PC-3 (cell line): ENCODE measurements at regions not wholly inside any gene's neighbourhood (a gene's known extent, or its start where the extent isn't known, plus 50 kb on each side); places are given as distances from the start of the nearest gene placed in this dataset.

Experiments used
- EZH2 ChIP-seq: fragments of 300-600 bp; sonication (generic); IDR thresholded peaks from one replicate; pipeline ENCODE4 v1.6.1; 2017; ENCODE audit warnings: antibody characterized with exemption, mild to moderate bottlenecking, low read length; ENCODE audit not compliant: unreplicated experiment
- TF ChIP-seq, protein P1 (sequence below): fragments of 300-600 bp; sonication (generic); conservative IDR thresholded peaks from 2 replicates; pipeline ENCODE4 v1.5.1; 2017; ENCODE audit warnings: antibody characterized with exemption, low read depth, mild to moderate bottlenecking, low read length

DNA sequence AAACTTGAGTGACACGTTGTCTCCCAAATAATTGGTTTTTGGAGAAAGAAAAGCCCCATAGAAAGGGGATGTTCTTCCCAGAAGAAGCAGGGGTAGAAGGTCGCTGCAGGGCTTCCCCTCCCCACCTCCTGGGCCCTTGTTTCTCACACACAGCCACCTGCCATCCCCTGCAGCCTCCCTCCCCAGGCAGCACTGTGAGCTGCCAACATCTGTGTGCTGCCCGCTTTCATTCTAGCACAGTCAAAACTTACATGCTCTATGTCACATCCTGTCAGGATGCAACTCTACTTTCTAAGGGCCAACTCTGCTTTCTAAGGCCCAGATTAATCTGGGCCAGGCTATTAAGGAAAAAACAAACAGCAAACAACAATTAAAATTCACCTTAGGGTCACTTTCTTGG, 309.4 kb upstream of the ZC3H12C start:
- TF ChIP-seq, protein P1, sequence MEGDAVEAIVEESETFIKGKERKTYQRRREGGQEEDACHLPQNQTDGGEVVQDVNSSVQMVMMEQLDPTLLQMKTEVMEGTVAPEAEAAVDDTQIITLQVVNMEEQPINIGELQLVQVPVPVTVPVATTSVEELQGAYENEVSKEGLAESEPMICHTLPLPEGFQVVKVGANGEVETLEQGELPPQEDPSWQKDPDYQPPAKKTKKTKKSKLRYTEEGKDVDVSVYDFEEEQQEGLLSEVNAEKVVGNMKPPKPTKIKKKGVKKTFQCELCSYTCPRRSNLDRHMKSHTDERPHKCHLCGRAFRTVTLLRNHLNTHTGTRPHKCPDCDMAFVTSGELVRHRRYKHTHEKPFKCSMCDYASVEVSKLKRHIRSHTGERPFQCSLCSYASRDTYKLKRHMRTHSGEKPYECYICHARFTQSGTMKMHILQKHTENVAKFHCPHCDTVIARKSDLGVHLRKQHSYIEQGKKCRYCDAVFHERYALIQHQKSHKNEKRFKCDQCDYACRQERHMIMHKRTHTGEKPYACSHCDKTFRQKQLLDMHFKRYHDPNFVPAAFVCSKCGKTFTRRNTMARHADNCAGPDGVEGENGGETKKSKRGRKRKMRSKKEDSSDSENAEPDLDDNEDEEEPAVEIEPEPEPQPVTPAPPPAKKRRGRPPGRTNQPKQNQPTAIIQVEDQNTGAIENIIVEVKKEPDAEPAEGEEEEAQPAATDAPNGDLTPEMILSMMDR, result no peak
- no peak for TF ChIP-seq EZH2
